ENCODE measurements at regions not wholly inside any gene's neighbourhood (a gene's known extent, or its start where the extent isn't known, plus 50 kb on each side); places are given as distances from the start of the nearest gene placed in this dataset.

- H3K4me1 ChIP-seq (ENCODE audit: insufficient read depth): no peaks in the 10 kb centered on the region
- no peaks in the 10 kb centered on the region for H3K36me3 ChIP-seq (replicated peaks; ENCODE audit: insufficient read depth, low read depth)
- no peaks in the 10 kb centered on the region for H3K9me3 ChIP-seq (ENCODE audit: low read depth)
- H3K27ac ChIP-seq: no peak overlapping the region
- H4K20me1 ChIP-seq (ENCODE audit: insufficient read depth, poor library complexity, severe bottlenecking): no peaks in the 10 kb centered on the region
- no peak overlapping the region for H3K4me2 ChIP-seq
- no peak for DNase-seq (ENCODE audit: low spot score)
- no peaks in the 10 kb centered on the region for H3K9me2 ChIP-seq (replicated peaks; ENCODE audit: insufficient read depth)
- H3K79me2 ChIP-seq: no peaks in the 10 kb centered on the region
- no peak for TF ChIP-seq EZH2phosphoT487 (IDR thresholded peaks at IDR 0.05; ENCODE audit: low read depth, severe bottlenecking, unreplicated experiment)
- no peak overlapping the region for H3K4me3 ChIP-seq
- WGBS (ENCODE audit: low lambda C conversion rate, missing lambda C conversion rate): 96% methylated on average over 5 of the region's 5 CpGs
- peaks cover 5% of the 10 kb centered on the region for H3K27me3 ChIP-seq
- H2AFZ ChIP-seq: no peak overlapping the region
Measured at GRCh38 chr14:94863366-94863765, 93.5 kb upstream of the GSC start.

DNA sequence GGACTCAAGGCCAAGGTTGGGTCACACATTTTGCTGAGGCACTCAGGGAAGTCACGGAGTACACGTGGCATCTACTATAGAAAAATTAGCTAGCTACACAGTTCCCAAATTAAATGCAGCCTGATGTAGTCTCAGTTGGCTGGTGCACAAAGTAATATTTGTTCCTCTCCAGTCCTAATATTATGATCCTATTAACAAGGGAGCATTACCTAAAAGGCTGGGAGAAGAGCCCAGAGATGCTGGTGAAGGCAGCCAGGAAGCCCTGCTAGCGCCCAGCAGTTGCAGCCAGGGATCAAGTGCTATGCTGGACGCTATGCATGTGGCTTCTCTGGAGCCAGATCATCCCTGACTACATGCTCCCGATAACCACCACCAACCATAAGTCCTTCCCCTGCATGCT, 88.0 kb upstream of the GSC start:
- Histone ChIP-seq H3K36me3 (replicated peaks; ENCODE audit: insufficient read depth, low read depth) (no peaks in the 10 kb centered on the region), H3K79me2 (no peaks in the 10 kb centered on the region), H3K4me1 (ENCODE audit: insufficient read depth) (no peaks in the 10 kb centered on the region), H3K9me3 (ENCODE audit: low read depth) (no peaks in the 10 kb centered on the region), H2AFZ (no peak overlapping the region), H3K4me2 (no peak overlapping the region), H4K20me1 (ENCODE audit: insufficient read depth, poor library complexity, severe bottlenecking) (no peaks in the 10 kb centered on the region), H3K9me2 (replicated peaks; ENCODE audit: insufficient read depth) (no peaks in the 10 kb centered on the region), H3K4me3 (no peak overlapping the region), H3K27me3 (peaks cover 5% of the 10 kb centered on the region), H3K27ac (no peak overlapping the region)
- DNase-seq (ENCODE audit: low spot score): no peak
- TF ChIP-seq, protein P1, sequence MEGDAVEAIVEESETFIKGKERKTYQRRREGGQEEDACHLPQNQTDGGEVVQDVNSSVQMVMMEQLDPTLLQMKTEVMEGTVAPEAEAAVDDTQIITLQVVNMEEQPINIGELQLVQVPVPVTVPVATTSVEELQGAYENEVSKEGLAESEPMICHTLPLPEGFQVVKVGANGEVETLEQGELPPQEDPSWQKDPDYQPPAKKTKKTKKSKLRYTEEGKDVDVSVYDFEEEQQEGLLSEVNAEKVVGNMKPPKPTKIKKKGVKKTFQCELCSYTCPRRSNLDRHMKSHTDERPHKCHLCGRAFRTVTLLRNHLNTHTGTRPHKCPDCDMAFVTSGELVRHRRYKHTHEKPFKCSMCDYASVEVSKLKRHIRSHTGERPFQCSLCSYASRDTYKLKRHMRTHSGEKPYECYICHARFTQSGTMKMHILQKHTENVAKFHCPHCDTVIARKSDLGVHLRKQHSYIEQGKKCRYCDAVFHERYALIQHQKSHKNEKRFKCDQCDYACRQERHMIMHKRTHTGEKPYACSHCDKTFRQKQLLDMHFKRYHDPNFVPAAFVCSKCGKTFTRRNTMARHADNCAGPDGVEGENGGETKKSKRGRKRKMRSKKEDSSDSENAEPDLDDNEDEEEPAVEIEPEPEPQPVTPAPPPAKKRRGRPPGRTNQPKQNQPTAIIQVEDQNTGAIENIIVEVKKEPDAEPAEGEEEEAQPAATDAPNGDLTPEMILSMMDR (IDR thresholded peaks at IDR 0.05; ENCODE audit: poor library complexity): no peak
- TF ChIP-seq EZH2phosphoT487 (IDR thresholded peaks at IDR 0.05; ENCODE audit: low read depth, severe bottlenecking, unreplicated experiment): no peak
- TF ChIP-seq EZH2 (IDR thresholded peaks at IDR 0.05; ENCODE audit: borderline replicate concordance): no peak
- 83% methylated on average over 5 of the region's 5 CpGs for WGBS (ENCODE audit: low lambda C conversion rate, missing lambda C conversion rate)

GRCh38 chr14:94853920-94854319, 84.0 kb upstream of the GSC start:
- H3K4me2 ChIP-seq: no peak overlapping the region
- no peaks in the 10 kb centered on the region for H3K9me2 ChIP-seq (replicated peaks; ENCODE audit: insufficient read depth)
- TF ChIP-seq EZH2 (IDR thresholded peaks at IDR 0.05; ENCODE audit: borderline replicate concordance): no peak
- TF ChIP-seq, protein P1 (IDR thresholded peaks at IDR 0.05; ENCODE audit: poor library complexity): no peak
- TF ChIP-seq EZH2phosphoT487 (IDR thresholded peaks at IDR 0.05; ENCODE audit: low read depth, severe bottlenecking, unreplicated experiment): no peak
- H3K36me3 ChIP-seq (replicated peaks; ENCODE audit: insufficient read depth, low read depth): no peaks in the 10 kb centered on the region
- no peaks in the 10 kb centered on the region for H4K20me1 ChIP-seq (ENCODE audit: insufficient read depth, poor library complexity, severe bottlenecking)
- no peaks in the 10 kb centered on the region for H3K79me2 ChIP-seq
- H3K4me1 ChIP-seq (ENCODE audit: insufficient read depth): peaks cover 4% of the 10 kb centered on the region
- no peak for DNase-seq (ENCODE audit: low spot score)
- 88% methylated on average over 3 of the region's 3 CpGs for WGBS (ENCODE audit: low lambda C conversion rate, missing lambda C conversion rate)
- no peak overlapping the region for H3K4me3 ChIP-seq
- H3K9me3 ChIP-seq (ENCODE audit: low read depth): no peaks in the 10 kb centered on the region
- H3K27me3 ChIP-seq: peaks cover 2% of the 10 kb centered on the region
- no peak overlapping the region for H3K27ac ChIP-seq
- H2AFZ ChIP-seq: no peak overlapping the region

DNA sequence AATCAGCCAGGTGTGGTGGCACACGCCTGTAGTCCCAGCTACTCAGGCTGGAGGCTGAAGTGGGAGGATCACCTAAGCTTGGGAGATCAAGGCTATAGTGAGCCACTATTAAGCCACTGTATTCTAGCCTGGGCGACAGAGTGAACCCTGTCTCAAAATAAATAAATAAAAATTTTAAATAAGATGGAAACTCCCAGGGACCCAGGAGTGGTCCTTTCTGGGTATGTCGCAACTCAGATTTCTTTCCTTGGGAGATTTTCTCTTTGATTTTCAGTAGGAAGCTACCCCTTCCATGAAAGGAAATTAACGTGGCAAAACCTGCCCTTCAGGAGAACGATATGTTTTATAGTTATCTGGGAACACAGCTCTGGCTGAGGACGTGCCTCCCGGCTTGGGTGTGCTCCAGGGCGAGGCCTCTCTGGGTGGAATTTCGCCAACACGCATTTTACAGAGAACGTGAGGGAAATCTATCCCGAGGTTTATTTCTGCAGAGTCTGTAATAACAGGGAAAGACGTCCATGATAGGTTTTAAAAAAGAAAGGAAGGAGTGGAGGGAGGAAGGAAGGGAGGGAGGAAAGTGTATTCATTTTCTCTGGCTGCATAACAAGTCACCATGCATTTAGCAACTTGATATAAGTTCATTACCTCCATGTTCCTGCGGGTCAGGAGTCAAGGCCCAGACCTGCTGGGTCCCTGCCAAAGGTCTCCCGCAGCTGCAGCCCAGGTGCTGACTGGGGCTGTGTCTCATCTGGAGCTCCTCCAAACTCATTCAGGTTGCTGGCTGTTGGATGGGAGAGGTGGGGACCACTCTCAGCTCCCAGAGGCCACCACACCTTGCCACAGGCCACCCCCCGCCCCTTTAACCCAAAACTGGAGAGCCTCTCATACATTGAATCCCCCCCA, 80.6 kb upstream of the GSC start:
- Histone ChIP-seq H2AFZ (no peak overlapping the region), H3K9me2 (replicated peaks; ENCODE audit: insufficient read depth) (no peaks in the 10 kb centered on the region), H4K20me1 (ENCODE audit: insufficient read depth, poor library complexity, severe bottlenecking) (no peaks in the 10 kb centered on the region), H3K4me1 (ENCODE audit: insufficient read depth) (peaks cover 4% of the 10 kb centered on the region), H3K79me2 (no peaks in the 10 kb centered on the region), H3K9me3 (ENCODE audit: low read depth) (no peaks in the 10 kb centered on the region), H3K36me3 (replicated peaks; ENCODE audit: insufficient read depth, low read depth) (no peaks in the 10 kb centered on the region), H3K27me3 (no peaks in the 10 kb centered on the region), H3K4me3 (no peak overlapping the region), H3K27ac (no peak overlapping the region), H3K4me2 (no peak overlapping the region)
- WGBS (ENCODE audit: low lambda C conversion rate, missing lambda C conversion rate): 76% methylated on average over 16 of the region's 16 CpGs
- peak; percentile 26 for DNase-seq (ENCODE audit: low spot score)
- TF ChIP-seq, protein P1 (IDR thresholded peaks at IDR 0.05; ENCODE audit: poor library complexity): no peak
- no peak for TF ChIP-seq EZH2 (IDR thresholded peaks at IDR 0.05; ENCODE audit: borderline replicate concordance)
- no peak for TF ChIP-seq EZH2phosphoT487 (IDR thresholded peaks at IDR 0.05; ENCODE audit: low read depth, severe bottlenecking, unreplicated experiment)
